COLO829 (cell line): ENCODE measurements at regions not wholly inside any gene's neighbourhood (a gene's known extent, or its start where the extent isn't known, plus 50 kb on each side); places are given as distances from the start of the nearest gene placed in this dataset.

Experiments used
- DNase-seq: peaks from one replicate; pipeline ENCODE4 v3.0.0; 2012; ENCODE audit warnings: low spot score

DNA sequence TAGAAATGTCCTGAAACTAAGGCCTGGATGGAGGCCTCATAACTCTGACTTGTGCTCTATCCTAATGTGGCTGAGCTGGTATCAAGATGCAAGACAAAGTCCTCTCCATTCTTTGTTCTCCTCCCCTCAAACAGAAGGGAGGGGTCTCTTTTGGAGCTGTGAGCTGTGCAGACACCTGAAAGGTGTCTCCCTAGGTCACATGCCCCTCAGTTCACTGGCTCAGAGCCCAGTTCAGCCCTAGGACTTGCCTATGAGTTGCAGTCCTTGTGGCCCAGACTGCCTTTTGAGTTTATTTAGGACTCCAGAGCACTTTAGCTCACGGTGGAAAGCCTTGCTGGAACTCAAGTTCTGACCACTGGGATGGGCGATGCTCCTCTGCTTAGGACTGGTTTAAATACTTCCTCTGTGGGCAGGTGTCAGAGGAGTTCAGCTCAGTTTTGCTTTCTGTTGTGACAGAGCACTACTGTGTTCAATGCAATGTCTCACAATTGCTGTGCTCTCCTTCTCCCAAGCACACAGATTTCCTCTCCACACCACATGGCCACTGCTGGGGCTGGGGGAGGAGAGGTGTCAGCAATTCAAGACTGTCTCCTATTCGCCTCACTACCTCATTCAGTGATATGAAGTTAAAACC is 84.8 kb upstream of the ZNF827 start:
- no peak for DNase-seq

DNA sequence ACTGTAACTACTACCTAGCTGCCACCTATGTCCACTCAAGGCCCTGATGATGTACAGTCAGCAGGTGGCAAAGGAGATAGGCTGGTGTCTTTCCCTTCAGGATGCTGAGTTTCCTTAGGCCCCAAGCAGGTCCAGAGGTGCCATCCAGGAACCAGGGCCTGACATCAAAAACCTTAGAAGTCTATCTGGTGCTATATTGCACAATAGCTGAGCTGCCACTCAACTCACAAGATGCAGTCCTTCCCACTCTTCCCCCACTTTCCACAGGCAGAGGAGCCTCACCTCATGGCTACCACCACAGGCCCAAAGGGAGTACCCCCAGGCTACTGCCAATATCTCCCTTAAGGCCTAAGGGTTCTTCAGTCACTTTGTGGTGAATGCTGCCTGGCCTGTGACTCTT is 83.9 kb upstream of the ZNF827 start:
- DNase-seq: no peak

DNA sequence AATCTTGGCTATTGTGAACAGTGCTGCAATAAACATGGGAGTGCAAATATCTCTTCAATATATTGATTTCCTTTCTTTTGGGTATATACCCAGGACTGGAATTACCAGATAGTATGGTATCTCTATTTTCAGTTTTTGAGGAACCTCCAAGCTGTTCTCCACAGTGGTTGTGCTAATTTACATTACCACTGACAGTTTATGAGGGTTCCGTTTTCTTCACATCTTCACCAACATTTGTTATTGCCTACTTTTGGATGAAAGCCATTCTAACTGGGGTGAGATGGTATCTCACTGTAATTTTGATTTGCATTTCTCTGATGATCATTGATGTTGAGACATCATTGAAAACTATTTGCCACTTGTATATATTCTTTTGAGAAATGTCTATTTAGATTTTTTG is 79.6 kb upstream of the ZNF827 start:
- DNase-seq: no peak

DNA sequence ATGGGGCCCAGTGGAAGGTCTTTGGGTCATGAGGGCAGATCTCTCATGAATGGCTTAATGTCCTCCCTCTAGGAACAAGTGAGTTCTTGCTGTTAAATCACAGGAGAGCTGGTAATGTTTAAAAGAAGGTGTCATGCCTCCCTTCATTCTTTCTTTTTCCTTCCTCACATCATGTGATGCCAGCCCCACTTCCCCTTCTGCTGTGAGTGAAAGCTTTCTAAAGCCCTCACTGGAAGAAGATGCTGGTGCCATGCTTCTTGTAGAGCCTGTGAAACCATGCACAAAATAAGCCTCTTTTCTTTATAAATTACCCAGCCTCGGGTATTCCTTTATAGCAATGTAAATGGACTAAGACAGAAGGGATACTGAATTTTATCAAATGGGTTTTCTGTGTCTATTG is 66.1 kb upstream of the ZNF827 start:
- DNase-seq: no peak

DNA sequence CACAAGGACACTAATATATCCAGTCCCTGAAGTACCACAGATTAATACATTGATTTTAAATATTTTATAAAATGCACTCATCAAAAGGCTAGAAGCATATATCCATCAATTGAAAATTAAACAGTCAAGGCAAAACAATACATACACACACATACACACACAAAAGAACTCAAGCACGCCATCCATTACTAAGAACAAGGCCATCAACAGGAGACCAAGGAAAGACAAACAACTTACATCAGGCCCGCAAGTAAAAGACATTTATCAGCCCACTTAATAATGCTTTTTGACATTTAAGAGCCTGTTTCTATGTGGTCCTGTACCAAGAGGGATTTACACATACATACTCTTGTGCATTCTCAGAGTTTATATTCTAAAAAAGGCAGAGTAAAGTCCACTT is 50.0 kb upstream of the ZNF827 start:
- no peak for DNase-seq
